ENCODE measurements at regions not wholly inside any gene's neighbourhood (a gene's known extent, or its start where the extent isn't known, plus 50 kb on each side); places are given as distances from the start of the nearest gene placed in this dataset.

- TF ChIP-seq ZNF384 (IDR thresholded peaks at IDR 0.05), result no peak
- TF ChIP-seq NFRKB (IDR thresholded peaks at IDR 0.05), result no peak
- TF ChIP-seq ARNT (IDR thresholded peaks at IDR 0.05), result no peak
- TF ChIP-seq FOXM1 (IDR thresholded peaks at IDR 0.05; ENCODE audit: borderline replicate concordance), result no peak
- TF ChIP-seq SUZ12 (IDR thresholded peaks at IDR 0.05), result no peak
- no peak for TF ChIP-seq FOXK2 (IDR thresholded peaks at IDR 0.05)
- no peak for TF ChIP-seq ELF4 (IDR thresholded peaks at IDR 0.05)
- no peak for TF ChIP-seq BHLHE40 (IDR thresholded peaks at IDR 0.05; ENCODE audit: borderline replicate concordance)
- TF ChIP-seq SP1 (IDR thresholded peaks at IDR 0.05), result no peak
- no peak for TF ChIP-seq TARDBP (IDR thresholded peaks at IDR 0.05)
- no peak for TF ChIP-seq PKNOX1 (IDR thresholded peaks at IDR 0.05)
These were observed 136.6 kb downstream of the ENGASE start for GRCh38 chr17:79211061-79211770.
